ENCODE measurements at regions not wholly inside any gene's neighbourhood (a gene's known extent, or its start where the extent isn't known, plus 50 kb on each side); places are given as distances from the start of the nearest gene placed in this dataset.

- TF ChIP-seq RAD21 (IDR thresholded peaks at IDR 0.05; ENCODE audit: low read depth) (no peak), EGR1 (IDR thresholded peaks at IDR 0.05) (no peak), EP300 (IDR thresholded peaks at IDR 0.05; ENCODE audit: borderline replicate concordance) (no peak), TAF1 (IDR thresholded peaks at IDR 0.05; ENCODE audit: low read depth) (no peak), CEBPB (IDR thresholded peaks at IDR 0.05) (no peak), MAX (IDR thresholded peaks at IDR 0.05) (no peak), CREB1 (IDR thresholded peaks at IDR 0.05; ENCODE audit: low read depth) (no peak), NFIC (IDR thresholded peaks at IDR 0.05) (no peak), FOXM1 (IDR thresholded peaks at IDR 0.05; ENCODE audit: borderline replicate concordance, low read depth) (no peak), YY1 (IDR thresholded peaks at IDR 0.05; ENCODE audit: low read depth) (no peak), TCF12 (IDR thresholded peaks at IDR 0.05; ENCODE audit: low read depth) (no peak), TEAD4 (IDR thresholded peaks at IDR 0.05) (no peak), ZBTB7A (IDR thresholded peaks at IDR 0.05; ENCODE audit: low read depth) (no peak)
- TF ChIP-seq, protein P1, sequence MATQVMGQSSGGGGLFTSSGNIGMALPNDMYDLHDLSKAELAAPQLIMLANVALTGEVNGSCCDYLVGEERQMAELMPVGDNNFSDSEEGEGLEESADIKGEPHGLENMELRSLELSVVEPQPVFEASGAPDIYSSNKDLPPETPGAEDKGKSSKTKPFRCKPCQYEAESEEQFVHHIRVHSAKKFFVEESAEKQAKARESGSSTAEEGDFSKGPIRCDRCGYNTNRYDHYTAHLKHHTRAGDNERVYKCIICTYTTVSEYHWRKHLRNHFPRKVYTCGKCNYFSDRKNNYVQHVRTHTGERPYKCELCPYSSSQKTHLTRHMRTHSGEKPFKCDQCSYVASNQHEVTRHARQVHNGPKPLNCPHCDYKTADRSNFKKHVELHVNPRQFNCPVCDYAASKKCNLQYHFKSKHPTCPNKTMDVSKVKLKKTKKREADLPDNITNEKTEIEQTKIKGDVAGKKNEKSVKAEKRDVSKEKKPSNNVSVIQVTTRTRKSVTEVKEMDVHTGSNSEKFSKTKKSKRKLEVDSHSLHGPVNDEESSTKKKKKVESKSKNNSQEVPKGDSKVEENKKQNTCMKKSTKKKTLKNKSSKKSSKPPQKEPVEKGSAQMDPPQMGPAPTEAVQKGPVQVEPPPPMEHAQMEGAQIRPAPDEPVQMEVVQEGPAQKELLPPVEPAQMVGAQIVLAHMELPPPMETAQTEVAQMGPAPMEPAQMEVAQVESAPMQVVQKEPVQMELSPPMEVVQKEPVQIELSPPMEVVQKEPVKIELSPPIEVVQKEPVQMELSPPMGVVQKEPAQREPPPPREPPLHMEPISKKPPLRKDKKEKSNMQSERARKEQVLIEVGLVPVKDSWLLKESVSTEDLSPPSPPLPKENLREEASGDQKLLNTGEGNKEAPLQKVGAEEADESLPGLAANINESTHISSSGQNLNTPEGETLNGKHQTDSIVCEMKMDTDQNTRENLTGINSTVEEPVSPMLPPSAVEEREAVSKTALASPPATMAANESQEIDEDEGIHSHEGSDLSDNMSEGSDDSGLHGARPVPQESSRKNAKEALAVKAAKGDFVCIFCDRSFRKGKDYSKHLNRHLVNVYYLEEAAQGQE (IDR thresholded peaks at IDR 0.05; ENCODE audit: low read depth), result no peak
These were observed 352.4 kb upstream of the MEOX2 start for GRCh38 chr7:16038906-16039305.
